ENCODE measurements at regions not wholly inside any gene's neighbourhood (a gene's known extent, or its start where the extent isn't known, plus 50 kb on each side); places are given as distances from the start of the nearest gene placed in this dataset.
"Not testable (repeated sequence)": the region's sequence is repeated elsewhere in the genome, so short reads cannot be mapped to it uniquely, and the experiment has no call there.

DNA sequence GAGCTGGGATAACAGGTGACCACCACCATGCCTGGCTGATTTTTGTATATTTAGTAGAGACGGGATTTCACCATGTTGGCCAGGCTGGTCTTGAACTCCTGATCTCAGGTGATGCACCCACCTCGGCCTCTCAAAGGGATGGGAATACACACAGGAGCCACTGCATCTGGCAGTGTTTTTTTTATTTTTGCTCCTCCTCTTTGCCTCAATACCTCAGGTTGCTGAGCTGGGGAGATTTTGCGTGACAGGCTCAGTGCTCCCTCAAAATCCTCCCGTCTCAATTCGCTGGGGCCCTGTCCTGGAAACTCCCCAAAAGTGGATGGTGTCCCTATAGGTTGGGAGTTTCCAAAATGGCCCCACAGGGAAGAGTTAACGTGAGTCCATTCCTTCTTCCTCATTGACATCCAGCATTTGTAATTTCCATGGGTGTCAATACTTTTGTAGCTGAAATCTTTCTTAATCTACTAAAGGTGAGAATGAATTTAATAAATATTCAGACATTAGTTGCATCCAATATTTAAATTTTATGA is 71.8 kb downstream of the GGTLC2 start:
- no peak for DNase-seq (ENCODE audit: low spot score)

DNA sequence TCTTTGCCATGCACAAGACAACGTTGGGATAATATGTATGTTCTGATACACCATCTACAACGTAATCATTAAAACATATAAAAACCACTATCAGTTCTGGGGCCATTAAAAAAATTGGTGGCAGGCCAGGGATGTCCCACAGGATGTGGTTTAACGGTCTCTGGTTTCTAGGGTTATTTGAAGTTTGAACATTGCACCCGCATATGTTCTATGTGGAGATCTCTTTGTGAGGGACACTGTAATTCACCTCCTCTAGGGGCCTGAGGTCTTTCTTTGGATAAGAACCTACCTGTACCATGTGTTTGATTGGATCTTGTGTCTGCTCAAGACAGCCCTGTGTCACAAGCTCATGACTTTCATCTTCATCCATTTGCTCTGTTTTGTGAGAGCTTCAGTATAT is 73.2 kb downstream of the GGTLC2 start:
- DNase-seq (ENCODE audit: low spot score): no peak

DNA sequence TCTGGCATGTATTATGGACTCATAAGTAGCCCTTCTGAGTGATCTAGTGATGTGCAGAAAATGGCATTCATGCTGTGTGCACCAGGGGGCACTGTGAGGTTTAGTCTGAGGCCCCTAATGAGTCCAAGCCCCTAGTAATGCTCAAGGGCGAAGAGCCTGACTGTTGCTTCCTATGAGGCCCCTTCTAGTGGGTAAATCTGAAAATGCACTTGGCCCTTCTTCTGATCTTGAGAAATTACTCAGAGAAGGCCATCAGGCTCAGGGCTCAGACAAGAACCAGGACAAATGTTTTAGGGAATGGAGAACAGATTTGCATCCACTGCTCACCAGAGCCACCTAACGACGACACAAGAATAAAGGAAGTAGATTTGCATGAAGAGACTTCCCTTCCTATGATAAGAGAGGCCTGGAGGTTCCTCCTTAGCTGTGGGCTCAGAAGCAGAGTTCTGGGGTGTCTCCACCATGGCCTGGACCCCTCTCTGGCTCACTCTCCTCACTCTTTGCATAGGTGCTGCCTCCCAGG is 75.8 kb downstream of the GGTLC2 start:
- peak; percentile 52 for DNase-seq (ENCODE audit: low spot score)

DNA sequence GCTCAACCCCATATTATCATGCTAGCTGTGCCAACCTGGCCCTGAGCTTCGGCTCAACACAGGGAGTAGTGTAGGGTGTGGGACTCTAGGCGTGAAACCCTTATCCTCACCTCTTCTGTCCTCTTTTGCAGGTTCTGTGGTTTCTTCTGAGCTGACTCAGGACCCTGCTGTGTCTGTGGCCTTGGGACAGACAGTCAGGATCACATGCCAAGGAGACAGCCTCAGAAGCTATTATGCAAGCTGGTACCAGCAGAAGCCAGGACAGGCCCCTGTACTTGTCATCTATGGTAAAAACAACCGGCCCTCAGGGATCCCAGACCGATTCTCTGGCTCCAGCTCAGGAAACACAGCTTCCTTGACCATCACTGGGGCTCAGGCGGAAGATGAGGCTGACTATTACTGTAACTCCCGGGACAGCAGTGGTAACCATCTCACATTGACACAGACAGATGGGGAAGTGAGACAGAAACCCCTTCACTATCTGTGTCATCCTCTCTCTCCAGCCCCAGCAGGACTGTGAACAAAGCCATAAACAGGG is 76.4 kb downstream of the GGTLC2 start:
- DNase-seq (ENCODE audit: low spot score): peak; percentile 9

DNA sequence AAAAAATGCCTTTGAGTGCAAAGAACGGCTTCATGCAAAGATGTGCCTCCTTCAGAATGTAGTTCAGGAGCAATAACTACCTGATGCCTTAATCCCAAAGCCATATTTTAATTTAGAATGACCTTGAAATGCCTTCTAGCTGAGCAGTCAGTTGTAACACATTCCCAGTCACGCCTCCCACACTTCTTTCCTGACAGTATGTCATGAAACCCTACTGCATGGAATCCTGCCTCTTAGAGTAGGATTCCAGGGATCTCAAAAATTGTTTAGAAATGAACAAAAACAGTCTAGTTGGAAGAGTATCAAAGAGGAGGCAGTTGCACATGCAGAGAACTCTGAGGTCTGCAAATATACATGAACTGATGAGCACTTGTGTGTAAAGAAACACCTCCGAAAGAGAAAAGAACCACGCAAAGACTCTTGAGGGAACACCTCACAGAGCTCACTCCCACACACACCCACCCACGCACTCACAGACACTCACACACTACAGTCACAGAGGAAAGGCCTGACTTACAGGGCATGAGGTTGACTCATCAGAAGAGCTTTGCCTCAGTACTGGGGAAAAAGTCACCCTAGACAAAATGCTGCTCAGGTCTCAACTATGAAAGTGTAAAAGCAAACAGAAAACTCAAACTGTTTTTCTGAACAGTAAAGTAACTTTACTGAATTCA is 77.4 kb downstream of the GGTLC2 start:
- DNase-seq (ENCODE audit: low spot score): no peak

DNA sequence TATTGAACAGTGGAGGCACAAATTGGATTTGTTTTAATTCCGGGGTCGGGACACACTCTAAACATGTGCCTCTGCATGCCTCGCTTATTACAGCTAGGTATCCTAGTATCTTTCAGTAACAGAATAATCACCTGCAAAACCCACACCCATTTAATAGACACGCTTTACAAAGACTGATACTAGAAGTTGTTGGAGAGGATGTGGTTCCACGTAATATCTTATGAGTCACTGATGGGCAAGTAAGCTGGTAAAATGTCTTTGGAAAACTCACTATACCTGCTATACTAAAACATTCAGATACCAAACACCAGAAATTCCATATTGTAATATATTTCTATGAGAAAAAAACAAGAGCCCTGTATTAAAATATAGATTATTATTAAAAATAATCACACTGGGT is 84.0 kb downstream of the GGTLC2 start:
- no peak for DNase-seq (ENCODE audit: low spot score)

DNA sequence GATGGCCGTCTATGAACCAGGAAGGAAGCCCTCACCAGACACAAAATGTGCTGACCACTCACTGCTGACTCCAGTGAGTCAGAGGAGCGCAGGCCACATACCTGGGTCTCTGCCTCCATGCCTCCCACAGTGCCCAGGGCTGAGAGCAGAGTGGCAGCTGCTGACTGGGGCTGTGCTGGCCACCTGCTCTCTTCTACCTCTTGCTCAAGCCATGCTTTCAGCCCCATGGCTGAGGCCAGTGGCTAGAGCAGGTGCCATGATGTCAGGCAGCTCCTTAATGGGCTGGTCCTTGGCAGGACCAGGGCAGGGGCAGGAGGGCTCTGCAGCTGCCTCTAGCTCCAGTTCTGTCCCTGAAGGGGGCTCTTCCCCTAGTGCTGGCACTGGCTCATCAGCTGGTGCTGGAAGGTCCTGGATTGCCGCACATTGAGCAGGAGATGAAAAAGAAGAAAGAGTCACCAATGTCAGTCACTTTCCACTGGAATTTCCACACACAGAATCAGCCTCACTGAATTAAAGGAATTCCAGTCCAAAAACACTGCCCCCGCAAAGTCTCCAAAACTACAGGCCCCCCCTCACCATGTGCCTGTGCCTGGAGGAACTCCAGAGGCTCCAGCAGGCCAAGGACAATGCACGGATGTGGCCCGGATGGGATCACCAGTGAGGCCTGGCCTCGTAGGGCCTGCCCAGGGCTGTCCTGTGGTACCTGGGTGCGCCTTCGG is 86.4 kb downstream of the GGTLC2 start:
- DNase-seq (ENCODE audit: low spot score): no peak

DNA sequence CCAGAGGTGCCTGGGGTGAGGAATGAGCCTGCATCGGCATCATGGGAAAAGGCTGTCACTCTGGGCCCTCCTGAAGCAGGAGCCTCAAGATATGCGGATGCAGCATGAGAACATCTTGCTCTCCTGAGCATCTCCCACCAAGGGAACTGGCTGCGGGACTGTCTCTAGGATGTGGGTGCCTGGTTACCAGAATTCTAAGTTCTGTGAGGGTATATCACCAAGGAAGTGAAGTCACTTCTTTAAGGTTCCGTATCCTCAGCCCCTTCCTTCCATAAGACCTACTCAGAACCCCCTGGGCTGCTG is 86.9 kb downstream of the GGTLC2 start:
- no peak for DNase-seq (ENCODE audit: low spot score)

DNA sequence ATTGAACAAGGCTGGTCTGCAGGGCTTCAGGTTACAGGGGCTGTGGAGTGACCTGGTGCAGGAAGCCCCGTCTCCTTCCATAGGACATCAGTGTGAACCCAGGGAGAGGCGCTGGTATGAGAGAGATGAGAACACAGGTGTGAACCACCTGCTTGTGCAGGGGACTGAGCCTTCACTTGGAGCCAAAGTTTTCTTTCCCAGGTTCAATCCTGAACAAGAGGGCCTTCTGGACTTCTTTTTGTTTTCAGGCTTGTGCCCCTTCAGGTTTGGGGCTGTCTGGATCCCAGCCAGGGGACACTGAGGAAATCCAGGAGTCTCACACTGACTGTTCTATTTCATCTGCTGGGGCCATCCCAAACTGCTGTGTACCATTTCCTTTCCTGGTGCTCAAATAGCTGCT is 88.6 kb downstream of the GGTLC2 start:
- DNase-seq (ENCODE audit: low spot score): not testable (repeated sequence)

DNA sequence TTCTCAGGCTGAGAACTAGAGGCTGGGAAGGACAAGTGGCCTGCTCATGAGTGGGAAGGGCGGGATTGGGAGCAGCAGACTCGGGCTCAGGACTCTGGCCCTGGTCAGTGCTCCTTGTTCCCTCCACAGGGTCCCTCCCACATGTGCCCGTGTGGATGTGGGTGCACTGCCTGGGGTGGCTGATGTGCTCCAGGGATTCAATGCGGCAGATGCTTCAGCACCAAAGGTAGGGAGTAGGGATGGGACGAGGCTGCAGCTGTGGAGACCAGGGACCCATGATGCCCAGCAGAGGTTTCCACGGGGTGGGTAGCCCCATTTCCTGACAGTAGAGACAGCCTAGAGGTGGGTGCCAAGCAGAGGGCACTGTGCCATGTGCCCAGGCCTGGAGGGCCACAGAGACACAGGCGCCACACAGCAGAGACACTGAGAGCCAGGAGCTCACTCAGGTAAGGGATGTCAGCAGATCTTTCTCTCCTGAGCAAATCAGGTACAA is 89.5 kb downstream of the GGTLC2 start:
- no peak for DNase-seq (ENCODE audit: low spot score)

DNA sequence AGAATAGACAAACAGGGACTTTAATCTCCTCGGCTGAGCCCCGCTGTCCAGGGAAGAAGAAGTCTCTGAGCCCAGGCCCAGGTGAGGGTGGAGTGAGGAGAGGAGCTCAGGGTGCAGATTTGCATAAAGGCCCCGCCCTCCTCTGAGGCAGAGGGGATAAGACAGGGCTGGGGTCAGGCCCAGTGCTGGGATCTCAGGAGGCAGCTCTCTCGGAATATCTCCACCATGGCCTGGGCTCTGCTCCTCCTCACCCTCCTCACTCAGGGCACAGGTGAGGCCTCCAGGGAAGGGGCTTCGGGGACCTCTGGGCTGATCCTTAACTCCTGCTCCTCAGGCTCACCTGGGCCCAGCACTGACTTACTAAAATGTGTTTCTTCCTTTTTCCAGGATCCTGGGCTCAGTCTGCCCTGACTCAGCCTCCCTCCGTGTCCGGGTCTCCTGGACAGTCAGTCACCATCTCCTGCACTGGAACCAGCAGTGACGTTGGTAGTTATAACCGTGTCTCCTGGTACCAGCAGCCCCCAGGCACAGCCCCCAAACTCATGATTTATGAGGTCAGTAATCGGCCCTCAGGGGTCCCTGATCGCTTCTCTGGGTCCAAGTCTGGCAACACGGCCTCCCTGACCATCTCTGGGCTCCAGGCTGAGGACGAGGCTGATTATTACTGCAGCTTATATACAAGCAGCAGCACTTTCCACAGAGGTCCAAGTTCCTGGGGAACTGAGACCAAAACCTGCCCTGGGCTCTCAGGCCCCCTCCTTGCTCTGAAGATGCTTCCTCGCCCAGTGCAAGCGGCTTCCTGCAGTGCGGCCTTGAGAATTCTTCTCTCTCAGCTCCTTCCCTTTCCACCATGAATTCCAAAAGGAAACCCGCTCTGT is 90.2 kb downstream of the GGTLC2 start:
- DNase-seq (ENCODE audit: low spot score): not testable (repeated sequence)

DNA sequence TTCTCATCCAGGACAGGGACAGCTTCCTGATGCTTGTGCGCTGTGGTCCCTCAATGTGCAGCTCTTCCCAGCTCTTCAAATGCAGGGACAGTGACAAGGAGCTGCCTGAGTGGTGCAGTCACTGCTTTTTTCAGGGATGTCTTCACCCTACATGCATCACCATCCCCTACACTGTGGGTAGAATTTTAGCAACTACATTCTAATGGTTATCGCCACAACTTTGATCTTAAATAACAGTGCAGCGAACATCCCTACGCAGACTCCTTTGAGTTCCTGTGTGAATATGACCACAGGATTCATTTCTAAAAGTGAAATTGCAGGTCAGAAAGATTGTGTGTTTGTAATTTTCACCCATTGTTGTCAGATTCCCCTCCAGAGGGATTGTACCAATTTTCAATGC is 90.9 kb downstream of the GGTLC2 start:
- not testable (repeated sequence) for DNase-seq (ENCODE audit: low spot score)

DNA sequence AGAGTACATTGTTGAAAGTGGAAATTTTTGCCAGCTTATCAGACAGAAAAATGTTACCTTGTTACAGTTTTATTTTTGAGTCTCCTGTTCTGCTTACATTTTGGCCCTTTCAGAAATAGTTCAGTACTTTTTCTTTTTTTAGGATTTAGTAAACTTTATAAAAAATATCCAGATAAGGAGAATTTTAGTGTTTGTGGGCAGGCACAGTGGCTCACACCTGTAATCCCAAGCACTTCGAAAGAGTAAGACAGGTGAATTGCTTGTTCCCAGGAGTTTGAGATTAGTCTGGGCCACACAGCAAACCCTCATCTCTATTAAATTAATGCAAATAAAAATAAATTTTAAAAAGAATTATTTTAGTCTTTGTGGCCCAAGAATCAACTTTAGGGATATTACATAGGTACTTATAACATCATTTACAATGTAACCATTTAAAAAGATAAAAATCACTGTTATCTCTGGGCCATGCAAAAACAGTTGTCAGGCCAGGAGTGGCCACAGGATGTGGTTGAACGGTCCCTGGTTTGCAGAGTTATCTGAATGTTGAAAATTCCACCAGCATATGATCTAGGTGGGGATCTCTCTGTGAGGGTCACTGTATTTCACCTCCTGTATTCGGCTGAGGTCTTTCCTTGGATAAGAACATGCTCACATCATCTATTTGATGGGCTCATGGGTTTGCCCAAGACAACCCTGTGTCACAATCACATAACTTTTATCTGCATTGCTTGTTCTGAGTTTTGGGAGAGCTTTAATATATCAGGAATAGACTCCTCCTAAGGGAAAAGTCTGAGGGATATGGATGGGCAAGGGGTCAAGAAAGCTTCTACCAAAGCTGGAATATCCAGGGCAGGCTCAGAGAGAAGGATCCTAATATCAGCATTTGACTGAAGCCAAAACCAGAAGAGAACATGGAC is 91.5 kb downstream of the GGTLC2 start:
- no peak for DNase-seq (ENCODE audit: low spot score)

DNA sequence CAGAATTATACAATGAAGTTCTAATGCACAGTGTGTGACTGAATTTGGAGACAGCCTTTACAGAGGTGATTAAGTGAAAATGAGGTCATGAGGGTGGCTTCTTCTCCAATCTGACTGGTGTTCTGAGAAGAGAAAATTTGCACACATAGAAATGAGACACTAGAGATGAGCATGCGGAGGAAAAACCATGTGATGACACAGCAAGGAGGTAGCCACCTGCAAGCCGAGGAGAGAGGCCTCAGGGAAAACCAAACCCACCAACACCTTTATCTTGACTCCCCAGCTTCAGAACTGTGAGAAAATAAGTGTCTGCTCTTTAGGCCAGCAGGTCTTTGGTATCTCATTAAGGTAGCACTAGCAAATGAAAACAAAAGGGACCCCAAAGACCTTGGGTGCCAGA is 93.2 kb downstream of the GGTLC2 start:
- no peak for DNase-seq (ENCODE audit: low spot score)

DNA sequence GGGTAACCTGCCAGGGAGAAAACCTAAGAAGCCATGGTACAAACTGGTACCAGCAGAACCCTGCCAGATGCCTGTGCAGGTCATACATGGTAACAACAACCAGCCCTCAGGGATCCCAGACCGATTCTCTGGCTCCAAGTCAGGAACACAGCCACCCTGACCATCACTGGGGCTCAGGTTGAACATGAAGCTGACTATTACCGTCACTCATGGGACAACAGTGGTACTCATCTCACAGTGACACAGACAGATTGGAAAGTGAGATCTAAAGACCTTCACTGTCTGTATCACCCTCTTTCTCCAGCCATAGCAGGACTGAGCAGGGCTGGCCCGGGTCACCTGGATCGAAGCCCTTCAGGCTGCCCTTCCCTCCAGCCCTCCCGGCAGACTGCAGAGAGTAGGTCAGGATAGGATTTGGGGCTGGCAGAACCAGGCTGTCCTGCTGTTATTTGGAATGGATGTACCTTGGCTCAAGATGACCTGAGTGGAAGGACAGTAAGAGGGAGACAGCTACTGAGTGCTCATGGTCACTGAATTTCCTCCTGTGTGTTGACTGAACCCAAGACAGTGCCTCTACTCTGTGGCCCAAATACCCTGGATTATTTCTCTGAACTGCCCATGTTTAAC is 94.7 kb downstream of the GGTLC2 start:
- no peak for DNase-seq (ENCODE audit: low spot score)

DNA sequence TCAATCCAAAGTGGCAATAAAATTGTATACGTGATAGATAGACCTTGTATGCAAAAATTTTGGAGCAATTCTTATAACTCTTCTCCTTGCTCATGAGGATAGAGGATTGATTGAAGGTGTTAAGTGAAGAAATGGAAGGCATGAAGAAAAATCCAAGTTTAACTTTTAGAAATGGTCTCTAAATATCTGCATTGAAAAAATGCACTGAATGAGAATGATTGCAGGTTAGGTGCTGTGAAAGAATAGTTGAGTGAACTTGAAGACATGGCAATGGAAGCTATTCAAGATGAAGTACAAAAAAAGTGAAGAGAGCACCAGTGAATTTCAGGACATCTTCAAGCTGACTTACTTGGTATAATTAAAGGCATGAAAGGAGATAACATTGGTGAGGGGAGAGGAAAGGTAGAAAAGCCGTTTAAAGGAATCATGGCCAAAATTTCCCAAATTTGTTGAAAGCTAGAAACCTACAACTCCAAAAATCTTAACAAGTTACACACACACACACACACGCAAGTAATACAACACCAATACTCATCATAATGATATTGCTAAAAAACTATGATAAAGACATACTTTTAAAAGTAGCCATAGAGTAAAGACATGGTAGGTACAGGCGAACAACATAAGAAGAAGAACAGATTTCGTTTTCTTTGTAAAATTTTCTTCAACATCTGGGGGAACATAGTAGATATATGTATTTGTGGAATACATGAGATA is 96.3 kb downstream of the GGTLC2 start:
- no peak for DNase-seq (ENCODE audit: low spot score)

DNA sequence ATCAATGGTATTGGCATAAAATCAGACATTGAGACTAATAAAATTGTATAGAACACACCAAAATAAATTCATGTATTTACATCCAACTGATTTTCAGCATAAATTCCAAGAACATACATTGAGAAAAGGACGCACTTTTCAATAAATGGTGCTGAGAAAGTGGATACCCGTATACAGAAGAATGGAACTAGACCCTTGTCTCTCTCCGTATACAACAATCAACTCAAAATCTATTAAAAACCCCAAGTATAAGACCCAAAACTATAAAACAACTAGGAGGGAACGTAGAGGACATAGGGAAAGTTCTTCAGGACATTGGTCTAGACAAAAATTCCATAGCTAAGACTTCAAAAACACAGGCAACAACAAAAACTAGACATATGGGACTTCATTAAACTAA is 97.4 kb downstream of the GGTLC2 start:
- DNase-seq (ENCODE audit: low spot score): no peak

DNA sequence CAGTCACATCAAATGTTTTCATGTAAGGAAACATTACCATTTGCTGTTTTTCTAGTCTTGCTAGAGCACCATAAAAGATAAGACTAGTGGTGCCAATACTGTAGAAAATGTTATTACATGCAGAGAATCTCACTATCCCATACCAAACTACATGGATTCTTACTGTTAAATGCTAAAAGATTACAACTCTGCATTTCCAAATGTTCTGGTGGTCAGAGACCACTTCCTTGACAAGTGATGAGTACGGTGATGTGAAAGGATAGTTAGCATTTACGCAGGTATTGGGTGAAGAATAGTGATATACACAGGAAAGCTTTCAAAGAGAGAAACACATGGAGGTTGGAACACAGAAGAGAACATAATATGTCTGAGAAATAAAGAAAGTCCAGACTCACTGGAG is 98.2 kb downstream of the GGTLC2 start:
- no peak for DNase-seq (ENCODE audit: low spot score)

DNA sequence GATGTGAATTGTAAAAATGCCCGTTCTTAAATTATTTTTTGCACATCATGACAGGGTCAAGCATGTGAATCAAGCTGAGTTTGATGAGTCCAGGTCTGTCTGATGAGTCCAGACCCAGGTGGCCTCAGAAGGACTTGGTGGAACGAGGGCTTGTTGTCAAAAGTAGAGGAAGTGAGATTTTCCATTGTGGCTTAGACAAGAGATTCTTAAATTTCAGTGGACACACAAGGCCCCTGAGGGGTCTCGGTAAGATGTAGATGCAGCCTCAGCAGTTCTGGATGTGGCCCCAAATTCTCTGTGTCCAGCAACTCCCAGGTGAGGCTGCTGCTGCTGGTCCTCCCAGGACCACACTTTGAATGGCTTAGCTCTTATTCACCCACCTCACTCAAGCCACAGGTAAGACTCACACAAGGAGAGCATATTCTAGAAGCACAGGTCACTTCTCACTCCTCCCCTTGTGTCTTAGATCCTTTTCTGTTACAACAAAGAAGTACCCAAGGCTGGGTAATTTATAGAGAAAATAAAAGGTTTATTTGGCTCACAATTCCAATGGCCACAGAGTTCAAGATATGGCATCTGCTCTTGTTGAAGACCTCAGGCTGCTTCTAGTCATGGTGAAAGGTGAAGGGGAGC is 98.8 kb downstream of the GGTLC2 start:
- DNase-seq (ENCODE audit: low spot score): no peak
